ENCODE measurements at regions not wholly inside any gene's neighbourhood (a gene's known extent, or its start where the extent isn't known, plus 50 kb on each side); places are given as distances from the start of the nearest gene placed in this dataset.
"Not testable (repeated sequence)": the region's sequence is repeated elsewhere in the genome, so short reads cannot be mapped to it uniquely, and the experiment has no call there.

DNA sequence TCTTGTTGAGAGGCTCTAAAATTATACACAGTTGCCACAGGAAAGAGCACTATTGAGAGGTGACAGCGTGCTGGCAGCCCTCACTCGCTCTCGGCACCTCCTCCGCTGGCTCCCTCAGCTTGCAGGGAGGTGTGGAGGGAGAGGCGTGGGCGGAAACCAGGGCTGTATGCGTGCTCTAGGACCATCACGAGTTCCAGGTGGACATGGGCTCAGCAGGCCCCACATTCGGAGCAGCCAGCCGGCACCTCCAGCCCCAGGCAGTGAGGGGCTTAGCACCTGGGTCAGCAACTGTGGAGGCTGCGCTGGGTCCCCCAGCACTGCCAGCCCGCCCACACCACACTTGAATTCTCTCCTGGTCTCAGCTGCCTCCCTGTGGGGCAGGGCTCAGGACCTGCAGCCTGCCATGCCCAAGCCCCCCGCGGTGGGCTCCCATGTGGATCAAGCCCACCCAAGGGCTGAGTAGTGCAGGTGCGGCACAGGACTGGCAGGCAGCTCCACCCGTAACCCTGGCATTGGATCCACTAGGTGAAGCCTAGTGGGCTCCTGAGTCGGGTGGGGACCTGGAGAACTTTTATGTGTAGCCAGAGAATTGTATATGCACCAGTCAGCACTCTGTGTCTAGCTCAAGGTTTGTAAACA, 460.6 kb upstream of the ALCAM start:
- no peak for DNase-seq

GRCh38 chr3:104907507-104907906, 459.2 kb upstream of the ALCAM start:
- no peak for DNase-seq

DNA sequence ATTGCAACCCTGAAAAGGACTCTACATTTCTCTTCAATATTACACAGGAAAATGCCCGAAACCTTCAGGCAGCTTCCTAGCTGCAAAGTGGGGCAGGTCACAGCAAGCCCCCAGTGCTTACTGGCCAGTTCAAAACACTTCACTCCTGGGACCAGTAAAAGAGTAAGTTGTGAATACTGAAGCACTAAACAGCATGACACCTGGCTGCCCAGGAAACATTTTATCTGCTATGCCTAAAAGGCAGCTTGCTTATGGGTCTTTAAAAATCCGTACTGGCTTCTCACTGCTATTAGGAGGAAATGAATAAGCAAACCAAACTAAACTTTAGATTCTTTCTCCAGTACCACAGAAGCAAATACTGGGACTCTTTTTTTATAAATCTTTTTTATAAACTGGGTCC, 457.9 kb upstream of the ALCAM start:
- DNase-seq, result no peak

DNA sequence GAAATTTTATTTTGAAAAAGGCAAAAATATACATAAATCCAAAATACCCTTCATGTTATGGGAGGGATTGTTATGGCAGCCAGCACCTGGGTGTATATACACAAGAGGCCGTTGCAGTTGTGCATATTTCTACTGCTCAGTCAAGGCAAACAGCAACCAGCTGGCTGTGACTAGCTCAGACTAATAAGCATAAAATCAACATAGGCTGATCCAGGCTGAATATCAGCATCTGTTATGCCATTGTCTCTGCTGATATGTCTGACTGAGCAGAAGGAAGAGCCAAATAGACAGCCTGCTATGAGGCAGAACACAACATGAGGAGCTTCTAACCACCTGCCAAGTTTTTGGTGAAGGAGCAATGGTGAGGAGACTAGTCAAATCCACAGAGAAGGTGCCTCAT, 457.5 kb upstream of the ALCAM start:
- DNase-seq, result no peak

DNA sequence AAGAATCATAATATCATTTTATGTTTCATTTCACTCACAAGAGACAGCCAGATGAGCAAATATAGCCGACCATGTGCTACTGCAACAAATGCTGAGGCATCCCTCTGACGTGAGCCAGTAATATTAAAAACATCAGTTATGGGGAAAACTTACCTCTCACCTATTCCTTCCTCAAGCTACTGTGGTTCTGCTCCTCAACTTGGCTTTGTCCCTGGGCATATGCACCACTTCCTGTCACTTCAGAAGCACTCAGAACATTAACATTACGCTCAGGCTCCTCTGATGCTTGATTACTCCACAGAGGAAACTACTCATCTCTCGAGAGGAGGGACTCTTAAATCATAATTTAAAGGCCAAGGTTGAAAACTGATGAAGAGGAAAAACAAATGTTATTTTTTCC, 457.0 kb upstream of the ALCAM start:
- no peak for DNase-seq

DNA sequence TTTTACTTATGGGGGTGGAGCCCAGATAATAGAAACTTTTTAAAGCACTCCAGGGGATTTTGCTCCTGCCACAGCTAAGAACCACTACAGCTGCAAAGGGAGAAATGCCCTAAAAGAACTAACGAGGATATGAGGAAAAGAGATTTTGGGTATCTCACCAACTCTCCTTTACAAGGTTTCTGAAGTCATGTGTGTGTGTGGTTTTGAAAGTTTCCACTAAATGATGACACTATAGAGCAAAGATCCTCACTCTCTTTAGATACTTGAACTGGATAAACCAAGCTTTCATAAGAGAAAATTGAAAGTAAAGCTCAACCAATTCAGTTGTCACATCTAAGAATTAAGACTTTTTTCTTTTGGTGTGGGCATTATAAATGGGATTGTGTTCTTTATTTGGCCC, 455.3 kb upstream of the ALCAM start:
- no peak for DNase-seq

DNA sequence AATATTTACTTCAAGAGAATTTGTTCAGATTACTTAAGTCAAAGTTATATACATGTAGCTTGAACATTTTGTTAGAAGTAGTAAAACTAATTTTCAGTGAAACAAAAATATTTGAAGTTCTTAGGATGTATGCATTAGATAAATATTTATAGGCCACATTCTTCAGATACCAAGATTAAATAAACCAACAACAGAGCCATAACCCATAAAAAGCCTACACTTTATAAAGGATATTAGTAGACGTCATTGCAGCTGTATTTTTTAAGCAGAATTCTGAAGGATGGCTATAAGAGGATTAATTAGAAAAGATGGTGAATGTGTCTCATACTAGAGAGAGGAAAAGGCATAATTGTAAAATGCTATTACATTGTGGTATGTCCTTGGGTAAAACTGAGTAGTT, 449.7 kb upstream of the ALCAM start:
- no peak for DNase-seq

GRCh38 chr3:104920512-104920911, 446.2 kb upstream of the ALCAM start:
- no peak for DNase-seq

- no peak for DNase-seq
Measured at GRCh38 chr3:104933972-104934371, 432.7 kb upstream of the ALCAM start.

GRCh38 chr3:104935613-104936012, 431.1 kb upstream of the ALCAM start:
- no peak for DNase-seq

DNA sequence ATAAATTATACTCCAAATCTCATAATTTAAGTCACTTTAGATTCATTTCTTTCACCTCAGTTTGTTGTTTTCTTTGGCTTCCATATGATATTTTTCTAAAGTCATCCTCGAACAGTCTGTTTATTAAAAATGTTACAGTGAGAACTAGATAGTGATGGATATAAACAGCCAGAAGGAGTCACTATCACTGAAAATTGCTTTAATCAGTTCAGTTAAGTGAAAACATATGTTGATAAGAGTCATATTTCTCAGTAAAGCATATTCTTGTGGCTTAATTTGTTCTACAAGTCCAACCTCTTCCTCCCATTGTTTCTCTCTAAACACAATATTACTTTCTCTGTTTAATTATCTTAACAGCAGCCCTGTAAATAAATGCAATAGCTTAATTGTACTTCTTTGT, 427.5 kb upstream of the ALCAM start:
- DNase-seq, result no peak

GRCh38 chr3:104941785-104942184, 424.9 kb upstream of the ALCAM start:
- no peak for DNase-seq

DNA sequence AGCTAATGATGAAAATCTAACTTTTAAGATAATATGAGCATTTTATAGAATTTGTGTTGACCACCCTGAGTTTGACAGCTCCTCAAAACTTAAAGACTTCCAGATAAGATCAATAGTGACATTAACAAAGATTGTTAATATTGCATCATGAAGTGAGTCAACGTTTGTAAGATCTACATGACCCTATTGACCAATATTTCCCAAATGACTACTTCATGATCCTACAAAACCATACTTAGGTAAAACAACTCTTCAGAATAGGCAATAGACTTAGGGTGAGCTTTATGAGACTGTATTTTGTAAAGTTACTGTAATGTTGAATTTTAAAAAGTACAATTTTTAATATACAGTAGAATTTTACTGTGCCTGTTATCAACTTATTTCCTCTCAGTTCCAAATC, 422.7 kb upstream of the ALCAM start:
- no peak for DNase-seq

DNA sequence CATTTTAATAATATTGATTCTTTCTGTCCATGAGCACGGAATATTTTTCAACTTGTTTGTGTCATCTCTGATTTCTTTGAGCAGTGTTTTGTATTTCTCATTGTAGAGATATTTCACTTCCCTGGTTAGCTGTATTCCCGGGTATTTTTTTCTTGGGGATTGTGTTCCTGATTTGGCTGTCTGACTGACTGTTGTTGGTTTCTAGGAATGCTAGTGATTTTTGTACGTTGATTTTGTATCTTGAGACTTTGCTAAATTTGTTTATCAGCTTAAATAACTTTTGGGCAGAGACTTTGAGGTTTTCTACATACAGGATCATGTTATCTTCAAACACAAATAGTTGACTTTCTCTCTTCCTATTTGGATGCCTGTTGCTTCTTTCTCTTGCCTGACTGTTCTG, 418.8 kb upstream of the ALCAM start:
- no peak for DNase-seq

DNA sequence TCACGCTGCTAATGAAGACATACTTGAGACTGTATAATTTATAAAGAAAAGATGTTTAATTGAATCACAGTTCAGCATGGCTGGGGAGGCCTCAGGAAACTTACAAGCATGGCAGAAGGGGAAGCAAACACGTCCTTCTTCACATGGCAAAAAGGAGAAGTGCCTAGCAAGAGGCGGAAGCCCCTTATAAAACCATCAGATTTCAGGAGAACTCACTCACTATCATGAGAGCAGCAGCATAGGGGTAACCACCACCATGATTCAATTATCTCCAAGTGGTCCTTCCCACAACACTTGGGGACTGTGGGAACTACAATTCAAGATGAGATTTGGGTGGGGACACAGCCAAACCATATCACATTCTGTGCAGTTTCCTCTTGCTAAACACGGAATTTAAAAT, 416.9 kb upstream of the ALCAM start:
- DNase-seq, result not testable (repeated sequence)

- DNase-seq, result no peak
Measured at GRCh38 chr3:104951426-104951825, 415.3 kb upstream of the ALCAM start.

DNA sequence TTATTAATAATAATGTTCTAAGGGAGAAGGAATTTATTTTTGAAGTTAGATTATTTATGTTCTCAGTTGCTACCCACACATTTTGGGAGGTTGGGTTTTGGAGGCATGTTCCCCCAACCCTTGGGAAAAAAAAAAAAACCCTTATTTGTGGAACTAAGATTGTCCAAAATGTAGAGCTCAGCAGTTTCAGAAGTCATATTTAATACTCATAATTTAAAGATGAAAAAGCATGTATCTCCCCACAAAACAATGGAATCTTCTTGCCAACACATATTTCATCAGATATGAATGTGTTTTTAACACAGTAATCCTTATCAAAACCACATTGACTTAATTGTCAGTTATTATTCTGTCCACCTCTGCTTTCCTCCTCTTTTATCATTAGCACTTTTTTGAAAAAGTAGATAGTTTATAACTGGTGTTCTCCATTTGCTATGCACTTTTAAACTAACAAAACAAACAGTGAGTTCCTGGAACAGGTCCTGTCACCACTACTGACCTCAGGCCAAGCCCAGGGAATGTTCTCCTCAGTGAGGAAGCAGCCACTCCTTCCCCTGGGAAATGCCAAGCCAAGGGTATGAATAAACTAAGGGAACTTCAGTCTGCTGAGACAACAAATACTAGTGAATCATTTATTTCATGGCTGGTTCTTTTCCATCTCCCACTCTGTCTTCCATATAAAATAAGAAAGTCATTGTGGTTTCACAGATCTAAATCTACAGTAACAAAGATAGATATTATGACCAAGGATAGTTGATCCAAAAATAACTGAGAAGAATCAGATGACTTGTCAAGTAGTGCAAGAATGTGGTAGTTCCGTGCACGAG, 414.4 kb upstream of the ALCAM start:
- no peak for DNase-seq

DNA sequence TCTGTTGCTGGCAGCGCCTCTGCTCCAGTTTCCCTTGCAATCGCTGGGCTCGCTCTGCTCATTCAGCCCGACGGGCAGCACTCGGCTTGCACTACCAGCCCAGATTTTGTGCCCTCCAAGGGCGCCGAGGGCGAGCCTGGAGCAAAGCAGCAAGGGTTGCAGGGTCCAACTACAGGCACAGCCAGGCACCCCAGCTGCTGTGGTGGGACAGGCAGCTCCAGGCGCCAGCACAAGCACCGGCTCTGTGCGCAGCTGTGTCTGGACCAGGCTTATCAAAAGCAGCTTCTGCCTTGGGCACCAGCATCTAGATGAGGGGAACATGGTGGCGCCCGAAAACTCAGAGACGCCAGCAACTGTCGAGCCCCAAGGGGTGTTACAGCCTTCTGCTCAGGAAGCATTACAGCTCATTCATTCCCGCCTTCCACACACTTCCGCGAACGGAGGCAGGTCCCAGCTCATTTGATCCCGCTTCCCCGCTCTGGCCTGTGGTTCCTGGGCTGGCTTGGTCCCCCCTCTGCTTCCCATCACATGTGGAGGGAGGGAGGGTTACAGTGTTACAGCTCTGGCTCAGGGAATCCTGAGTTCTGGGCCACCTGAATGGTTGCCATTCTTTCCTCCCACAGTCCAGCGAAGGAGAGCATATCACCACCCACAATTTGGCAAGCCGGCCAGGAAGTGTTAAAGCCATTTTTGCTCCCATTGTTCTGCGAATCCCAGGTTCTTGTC, 409.9 kb upstream of the ALCAM start:
- no peak for DNase-seq

GRCh38 chr3:104960579-104960978, 406.1 kb upstream of the ALCAM start:
- DNase-seq, result no peak

- no peak for DNase-seq
Measured at GRCh38 chr3:104961851-104962250, 404.9 kb upstream of the ALCAM start.

GRCh38 chr3:104974316-104974715, 392.4 kb upstream of the ALCAM start:
- DNase-seq, result no peak

- no peak for DNase-seq
Measured at GRCh38 chr3:104977719-104978118, 389.0 kb upstream of the ALCAM start.

DNA sequence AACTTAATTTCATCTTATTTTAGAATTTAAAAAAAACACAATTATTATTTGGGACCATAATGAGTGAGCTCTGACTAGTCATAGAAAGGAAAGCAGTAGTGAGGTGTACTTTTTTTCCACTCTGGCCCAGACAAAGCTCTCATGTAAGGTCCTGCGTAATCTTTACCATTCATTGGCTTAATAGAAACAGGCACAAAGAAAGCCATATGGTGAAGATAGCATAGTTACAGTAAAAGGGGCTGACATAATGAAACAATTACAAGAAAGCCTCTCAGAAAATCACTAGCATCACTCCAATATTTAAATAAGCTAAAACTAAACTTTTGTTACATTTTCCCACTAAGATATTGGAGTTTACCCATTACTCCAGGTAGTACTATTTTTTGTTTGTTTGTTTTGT, 384.6 kb upstream of the ALCAM start:
- DNase-seq, result no peak

DNA sequence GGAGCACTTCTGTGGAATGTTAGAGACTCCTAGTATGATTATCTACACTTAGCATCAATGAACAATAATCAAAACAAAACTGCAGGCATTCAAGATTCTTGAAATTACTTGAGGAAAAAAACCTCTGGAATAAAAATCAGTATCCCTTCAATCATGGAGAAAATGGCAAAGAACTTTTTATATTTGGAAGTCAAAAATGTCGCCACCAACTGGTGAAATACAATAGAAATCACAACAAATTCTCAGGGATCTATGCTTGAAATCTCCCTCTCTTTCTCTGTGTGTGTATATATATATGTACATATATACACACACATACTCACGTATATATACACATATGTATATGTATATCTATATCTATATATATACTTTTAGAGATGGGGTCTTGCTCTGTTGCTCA, 378.9 kb upstream of the ALCAM start:
- no peak for DNase-seq
